T47D (cell line): ENCODE measurements at regions not wholly inside any gene's neighbourhood (a gene's known extent, or its start where the extent isn't known, plus 50 kb on each side); places are given as distances from the start of the nearest gene placed in this dataset.

Experiments used
- DNase-seq, 2 experiments: peaks; one replicate each; pipeline versions ENCODE4 v3.0.0 to v3.0.0-alpha.2; 2011 to 2012; ENCODE audit warnings: low read depth in 1 of 2, low spot score in 1 of 2
- JUND ChIP-seq: IDR thresholded peaks from 2 replicates; pipeline ENCODE4 v1.6.1; 2012; ENCODE audit warnings: low read depth
- in situ Hi-C: cut with HindIII; loops from 2 replicates; pipeline ENCODE4 v1.10.0; 2016; ENCODE audit warnings: low sequenced_read_pairs, low pct_unique_long_range_greater_than_20kb

DNA sequence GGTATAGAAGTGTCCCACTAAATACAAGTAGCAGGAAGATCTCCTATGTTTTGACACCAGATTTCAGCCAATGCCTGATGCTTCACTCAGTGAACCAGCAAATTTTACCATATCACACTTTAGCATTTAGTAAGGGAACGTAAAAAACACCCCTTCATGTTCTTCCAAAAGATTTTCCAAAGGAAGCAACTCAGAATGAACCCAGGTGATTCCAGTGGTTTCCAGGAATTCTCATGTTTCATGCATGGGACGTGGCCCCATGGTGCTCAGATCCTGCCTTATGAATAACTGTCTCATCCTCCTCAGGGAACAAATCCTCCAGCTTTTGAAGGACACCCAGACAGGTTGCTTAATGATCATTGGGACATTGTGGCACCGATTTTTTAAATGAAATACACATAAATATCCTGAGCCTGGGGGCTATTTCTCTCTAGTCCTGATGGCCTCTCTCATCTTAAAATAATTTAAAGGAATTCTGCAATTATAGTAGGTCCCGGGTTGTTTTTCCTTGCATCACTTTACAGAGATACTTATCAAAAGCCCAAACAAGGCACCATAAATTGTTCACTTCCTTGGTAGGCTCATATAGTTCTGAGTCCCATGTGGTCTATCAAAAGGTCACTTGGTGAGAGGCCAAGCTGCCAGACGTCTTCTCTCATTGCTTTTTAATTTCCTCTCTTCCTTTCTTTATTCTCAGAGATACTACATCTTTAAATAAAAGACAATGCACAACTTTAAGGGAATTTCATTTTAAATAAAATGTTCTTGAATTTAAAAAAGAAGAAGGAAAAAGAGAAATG, 261.0 kb downstream of the ZNF516 start:
- DNase-seq: no peak
- in situ Hi-C loops: no loop called here
- no peak for TF ChIP-seq JUND

DNA sequence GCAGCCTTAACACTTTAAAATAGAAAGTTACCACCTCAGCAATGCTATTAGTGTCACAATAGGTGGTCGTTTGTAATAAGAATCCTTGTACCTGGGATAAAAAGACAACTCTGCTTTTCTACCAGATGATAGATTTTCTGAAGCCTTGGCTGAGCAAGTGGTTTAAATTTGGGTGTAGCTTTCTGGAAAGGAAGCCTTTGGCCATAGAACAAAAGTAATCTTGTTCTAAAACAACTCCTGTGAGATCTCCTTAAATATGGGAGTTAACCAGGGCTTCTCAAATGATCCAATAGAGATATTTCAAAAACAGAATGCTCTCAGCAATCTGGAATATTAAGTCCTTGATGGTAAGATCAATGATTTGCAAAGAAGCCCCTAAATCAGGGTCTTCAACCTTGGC, 261.6 kb downstream of the ZNF516 start:
- in situ Hi-C loops: no loop called here
- DNase-seq: no peak
- no peak for TF ChIP-seq JUND

DNA sequence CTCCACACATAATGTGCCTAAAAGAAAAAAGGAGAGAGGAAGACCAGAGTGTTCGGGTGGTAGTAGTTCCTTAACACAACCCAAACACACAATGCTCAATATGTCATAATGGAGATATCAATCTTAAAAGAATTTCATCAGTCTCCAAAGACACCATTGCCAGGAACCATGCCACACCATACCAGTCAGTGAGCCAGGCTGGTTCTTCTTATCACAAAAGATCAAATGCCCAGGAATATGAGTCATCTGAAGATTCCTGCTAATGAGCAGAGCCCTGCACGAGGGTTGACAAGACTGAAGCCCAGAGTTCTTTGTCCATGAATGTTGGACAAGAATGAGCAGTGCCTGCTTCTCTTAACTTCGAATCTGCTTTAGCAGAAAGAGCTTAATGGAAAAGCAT, 262.3 kb downstream of the ZNF516 start:
- DNase-seq: no peak
- in situ Hi-C loops: no loop called here
- TF ChIP-seq JUND: no peak

DNA sequence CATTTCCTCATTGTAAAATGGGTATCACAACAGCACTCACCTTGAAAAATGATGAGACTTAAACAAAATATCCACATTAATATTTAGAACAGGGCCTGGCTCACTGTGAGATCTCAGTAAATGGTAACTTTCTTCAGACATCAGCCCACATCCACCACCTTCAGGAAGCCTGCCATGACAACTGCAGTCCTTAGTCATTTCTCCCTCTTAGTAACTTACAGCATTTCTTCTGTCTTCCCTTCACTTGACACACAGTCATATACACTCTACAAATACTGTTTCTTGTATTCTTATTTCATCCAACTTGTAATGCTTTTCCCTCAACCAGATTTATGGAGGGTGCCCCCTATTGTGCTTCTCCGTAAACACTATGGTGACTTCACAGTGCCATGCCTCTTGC, 263.0 kb downstream of the ZNF516 start:
- no peak for TF ChIP-seq JUND
- in situ Hi-C loops: no loop called here
- no peak for DNase-seq

DNA sequence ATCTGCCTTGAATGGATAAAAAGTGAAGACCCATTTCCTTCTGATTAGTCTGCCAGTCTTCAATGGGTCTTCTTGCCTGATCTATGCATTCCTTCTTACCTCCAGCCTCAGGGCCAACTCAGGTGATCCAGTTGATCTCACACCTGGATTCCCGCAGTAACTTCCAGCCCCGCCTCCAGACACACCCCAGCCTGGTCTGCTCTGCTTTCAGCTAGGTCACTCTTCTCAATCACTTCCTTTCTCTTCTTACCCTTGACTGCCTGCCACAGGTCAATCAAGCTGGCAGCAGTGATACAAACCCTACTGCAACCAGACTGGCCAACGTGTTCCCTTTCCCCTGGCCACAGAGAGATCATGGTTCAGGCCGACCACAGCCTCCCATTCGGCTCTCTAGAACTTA, 263.6 kb downstream of the ZNF516 start:
- in situ Hi-C loops: no loop called here
- no peak for TF ChIP-seq JUND
- DNase-seq: no peak

DNA sequence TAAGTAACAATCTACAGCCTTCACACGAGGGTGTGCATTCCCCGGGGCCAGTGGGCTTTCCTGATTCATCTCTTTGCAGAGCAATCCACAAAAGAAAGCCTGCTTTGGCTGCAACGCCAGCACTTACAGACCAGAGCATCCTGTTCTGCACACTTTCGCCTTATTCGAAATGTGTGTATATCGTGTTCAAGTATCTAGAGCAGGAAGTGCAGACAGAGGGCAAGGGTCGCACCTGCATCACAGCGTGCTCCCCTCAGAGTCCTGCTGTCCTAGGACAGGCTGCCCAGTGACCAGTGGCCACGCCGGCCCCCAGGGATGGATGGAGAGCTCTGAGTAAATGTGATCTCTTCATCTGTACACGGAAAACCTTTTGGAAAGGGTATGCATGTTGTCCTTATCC, 264.3 kb downstream of the ZNF516 start:
- TF ChIP-seq JUND: no peak
- DNase-seq: no peak
- in situ Hi-C loops: no loop called here

DNA sequence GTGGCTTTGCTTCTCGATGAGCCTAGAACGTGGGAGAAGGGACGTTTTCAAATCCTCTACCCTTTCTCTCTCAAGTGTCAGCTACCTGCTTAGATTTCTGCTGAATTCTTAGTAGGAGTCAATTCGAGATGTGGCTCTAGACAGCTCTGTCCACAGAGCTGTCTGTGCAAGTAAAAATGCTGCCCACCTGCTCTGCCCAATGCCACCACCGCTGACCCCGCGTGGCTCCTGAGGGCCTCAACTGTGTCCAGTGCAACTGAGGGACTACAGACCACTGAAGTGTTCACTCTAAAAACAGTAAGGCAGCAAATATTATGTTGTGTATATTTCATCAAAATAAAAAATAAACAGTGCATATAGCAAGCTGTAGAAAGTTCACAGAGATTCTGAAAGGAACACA, 266.3 kb downstream of the ZNF516 start:
- DNase-seq: no peak
- in situ Hi-C loops: no loop called here
- TF ChIP-seq JUND: no peak

DNA sequence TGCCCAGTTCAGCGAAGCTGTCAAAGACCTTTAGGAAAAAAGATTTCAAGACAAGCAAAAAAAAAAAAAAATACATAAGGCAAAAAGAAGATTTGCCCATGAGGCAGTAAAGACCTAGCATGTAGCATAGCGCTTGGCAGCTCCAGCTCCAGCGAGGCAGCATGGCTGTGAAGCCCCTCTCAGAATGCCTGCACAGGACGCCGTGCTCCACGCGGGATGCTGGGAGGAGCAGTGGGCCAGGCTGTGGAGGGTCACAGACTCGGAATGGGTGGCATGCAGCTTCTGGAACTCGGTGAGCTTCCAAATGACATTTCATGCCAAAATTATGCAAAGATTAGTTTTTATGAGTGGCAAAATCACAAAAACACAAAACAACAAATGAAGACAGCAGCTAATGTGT, 267.3 kb downstream of the ZNF516 start:
- in situ Hi-C loops: no loop called here
- no peak for TF ChIP-seq JUND

DNA sequence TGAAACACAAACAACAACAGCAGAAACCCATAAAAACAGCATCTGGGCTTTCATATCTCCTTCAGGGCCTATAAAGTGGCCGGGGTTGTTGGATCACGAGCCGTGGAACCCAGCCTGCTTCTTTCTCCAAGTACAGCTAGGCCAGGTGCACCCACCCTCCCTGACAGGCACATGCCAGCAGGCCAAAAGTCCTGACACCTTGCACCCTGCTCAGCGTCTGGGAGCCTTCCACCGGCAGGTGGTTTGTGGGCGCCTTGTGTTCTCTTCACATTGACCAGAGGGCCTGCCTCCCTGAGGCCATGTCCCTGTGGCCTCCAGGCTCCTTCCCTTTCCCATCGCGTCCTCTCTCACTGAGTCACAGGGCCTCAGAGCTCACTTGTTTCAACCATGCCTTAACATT, 271.6 kb downstream of the ZNF516 start:
- no peak for TF ChIP-seq JUND
- in situ Hi-C loops: no loop called here

More for the DNA sequence above, 267.3 kb downstream of the ZNF516 start:
- no peak for DNase-seq

DNA sequence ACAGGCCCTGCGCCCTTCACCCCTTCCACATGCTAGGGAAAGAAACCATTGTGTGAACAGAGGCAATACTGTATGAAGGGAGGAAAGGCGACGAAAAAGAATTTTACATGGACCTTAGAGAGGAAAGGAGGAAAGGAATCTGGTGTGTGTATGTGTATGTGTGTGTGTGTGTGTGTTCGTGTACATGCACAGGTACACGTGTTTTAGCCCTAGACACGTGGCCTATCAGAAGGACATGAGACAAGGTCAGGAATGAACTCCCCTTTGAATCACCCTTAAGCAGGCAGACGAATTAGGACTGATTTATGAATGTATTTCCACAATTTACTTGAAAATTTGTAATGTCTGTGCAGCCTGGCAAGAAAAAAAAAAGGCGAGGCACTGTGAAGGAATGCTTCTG, 276.0 kb downstream of the ZNF516 start:
- in situ Hi-C loops: no loop called here
- TF ChIP-seq JUND: no peak
- DNase-seq: no peak

More for the DNA sequence above, 271.6 kb downstream of the ZNF516 start:
- DNase-seq: no peak

DNA sequence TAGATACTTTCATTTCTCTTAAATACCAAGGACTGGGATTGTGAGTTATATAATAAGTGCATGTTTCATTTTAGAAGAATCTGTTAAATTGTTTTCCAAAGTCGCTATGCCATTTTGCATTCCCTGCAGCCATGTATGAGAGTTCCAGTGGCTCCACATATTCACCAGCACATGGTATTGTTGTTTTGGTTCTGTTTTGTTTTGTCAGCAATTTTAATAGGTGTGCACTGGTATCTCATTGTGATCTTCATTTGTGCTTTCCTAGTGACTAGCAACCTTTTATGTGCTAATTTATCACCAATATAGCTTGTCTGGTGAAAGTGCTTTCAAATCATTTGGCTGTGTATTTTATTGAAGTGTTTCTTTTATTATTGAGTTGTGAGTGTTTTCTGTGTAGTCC, 278.9 kb downstream of the ZNF516 start:
- in situ Hi-C loops: no loop called here
- DNase-seq: no peak
- no peak for TF ChIP-seq JUND

DNA sequence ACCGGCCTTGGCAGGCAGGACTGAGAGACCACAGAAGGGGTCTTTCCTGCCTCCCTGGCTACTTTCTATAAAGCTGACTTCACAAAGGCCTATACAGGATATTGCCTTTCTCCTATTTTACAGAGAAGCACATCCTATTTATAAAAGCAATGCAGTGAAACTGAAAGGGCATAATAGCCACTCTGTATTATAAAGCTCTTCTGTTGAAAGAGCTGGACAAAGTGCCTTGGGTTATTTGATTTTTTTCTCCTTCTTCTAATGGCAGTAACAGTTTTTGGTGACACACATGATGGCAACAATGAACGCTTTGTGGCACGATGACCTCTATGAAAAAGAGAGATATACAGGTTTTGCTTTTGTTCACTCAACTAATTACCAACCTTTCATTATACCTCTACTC, 281.1 kb downstream of the ZNF516 start:
- in situ Hi-C loops: no loop called here
- TF ChIP-seq JUND: no peak
- no peak for DNase-seq

DNA sequence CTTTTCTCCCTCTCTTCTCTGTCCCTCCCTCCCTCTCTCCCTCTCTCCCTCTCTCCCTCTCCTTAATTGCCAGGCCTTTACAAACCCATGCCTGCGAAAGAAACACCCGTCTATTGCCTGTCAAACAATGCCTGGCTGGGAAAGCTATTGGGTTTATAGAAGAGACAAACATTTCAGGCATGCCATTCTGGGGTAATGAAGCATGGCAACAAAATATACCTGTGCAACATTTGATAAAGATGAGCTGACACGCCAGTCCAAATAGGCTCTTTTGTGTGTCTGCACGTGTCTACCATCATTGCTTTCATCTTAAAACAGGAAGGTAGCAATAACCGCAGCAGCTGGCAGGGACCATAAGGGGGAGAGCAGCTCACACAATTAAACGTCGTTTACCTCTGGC, 282.1 kb downstream of the ZNF516 start:
- in situ Hi-C loops: no loop called here
- no peak for TF ChIP-seq JUND
- no peak for DNase-seq

DNA sequence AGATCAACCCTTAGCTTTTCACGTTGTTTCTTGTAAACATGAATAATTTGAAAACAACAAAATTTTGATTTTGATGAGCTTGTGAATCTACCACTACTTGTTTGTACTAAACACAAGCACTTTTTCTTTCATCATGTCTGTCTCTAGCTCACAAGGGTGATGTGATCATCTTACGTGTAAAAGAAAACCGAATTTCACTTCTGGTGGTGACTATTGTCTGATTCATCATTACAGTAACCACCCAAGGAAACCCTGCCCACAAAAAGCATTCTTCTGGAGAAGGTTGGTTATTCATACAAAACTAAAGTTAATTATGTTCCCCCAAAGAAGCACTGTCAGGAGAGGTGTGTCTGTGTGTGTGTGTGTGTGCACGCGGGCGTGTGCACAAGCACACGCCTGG, 285.4 kb downstream of the ZNF516 start:
- in situ Hi-C loops: no loop called here
- no peak for TF ChIP-seq JUND
- no peak for DNase-seq
